ENCODE measurements at regions not wholly inside any gene's neighbourhood (a gene's known extent, or its start where the extent isn't known, plus 50 kb on each side); places are given as distances from the start of the nearest gene placed in this dataset.

DNA sequence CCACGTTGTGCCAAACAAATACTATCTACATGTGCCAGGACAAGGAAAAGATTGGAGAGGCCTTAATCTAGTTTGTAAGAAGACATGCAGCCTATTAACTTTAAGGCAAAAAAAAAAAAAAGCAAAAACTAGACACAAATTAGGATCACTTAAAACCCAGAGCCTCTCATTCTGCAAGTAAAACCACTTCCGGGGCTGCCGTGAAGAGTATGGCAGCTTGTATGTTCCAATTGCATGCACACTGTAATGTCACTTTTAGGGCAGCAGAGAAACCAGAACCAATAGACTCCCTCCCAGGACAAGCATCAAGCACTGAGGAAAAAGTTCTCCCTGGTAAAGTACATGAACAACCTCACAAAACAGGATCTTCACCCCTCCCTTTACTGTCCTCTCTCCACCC, 70.6 kb downstream of the RSL24D1 start:
- in situ Hi-C loops (cut with HindIII; ENCODE audit: low sequenced_read_pairs) = no loop called here
- TF ChIP-seq, protein P1, sequence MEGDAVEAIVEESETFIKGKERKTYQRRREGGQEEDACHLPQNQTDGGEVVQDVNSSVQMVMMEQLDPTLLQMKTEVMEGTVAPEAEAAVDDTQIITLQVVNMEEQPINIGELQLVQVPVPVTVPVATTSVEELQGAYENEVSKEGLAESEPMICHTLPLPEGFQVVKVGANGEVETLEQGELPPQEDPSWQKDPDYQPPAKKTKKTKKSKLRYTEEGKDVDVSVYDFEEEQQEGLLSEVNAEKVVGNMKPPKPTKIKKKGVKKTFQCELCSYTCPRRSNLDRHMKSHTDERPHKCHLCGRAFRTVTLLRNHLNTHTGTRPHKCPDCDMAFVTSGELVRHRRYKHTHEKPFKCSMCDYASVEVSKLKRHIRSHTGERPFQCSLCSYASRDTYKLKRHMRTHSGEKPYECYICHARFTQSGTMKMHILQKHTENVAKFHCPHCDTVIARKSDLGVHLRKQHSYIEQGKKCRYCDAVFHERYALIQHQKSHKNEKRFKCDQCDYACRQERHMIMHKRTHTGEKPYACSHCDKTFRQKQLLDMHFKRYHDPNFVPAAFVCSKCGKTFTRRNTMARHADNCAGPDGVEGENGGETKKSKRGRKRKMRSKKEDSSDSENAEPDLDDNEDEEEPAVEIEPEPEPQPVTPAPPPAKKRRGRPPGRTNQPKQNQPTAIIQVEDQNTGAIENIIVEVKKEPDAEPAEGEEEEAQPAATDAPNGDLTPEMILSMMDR (IDR thresholded peaks at IDR 0.05; ENCODE audit: low read depth, low read length) = no peak
- no peak for DNase-seq (ENCODE audit: low read depth, low spot score)
- no peak overlapping the region for H3K4me3 ChIP-seq (ENCODE audit: low read depth, low read length)

DNA sequence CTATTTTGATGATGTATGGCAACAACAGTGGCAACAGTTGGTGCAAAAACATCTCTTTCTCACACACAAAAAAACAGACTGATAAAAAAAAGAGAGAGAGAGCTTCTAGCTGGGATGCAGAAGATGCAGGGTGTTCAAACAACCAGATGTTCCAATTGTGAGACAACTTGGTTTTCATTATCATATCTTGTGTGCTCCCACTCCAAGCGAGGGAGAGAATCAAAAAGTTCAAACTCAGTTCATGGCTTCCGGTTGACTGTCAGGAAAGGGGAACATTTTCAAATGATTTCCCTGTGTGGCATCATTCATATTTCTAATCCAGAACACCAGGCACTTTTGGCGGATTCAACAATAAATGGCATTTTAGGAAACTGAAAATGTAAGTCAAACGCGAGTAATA, 72.1 kb downstream of the RSL24D1 start:
- H3K4me3 ChIP-seq (ENCODE audit: low read depth, low read length) = no peak overlapping the region
- in situ Hi-C loops (cut with HindIII; ENCODE audit: low sequenced_read_pairs) = no loop called here
- no peak for DNase-seq (ENCODE audit: low read depth, low spot score)
- TF ChIP-seq, protein P1 (IDR thresholded peaks at IDR 0.05; ENCODE audit: low read depth, low read length) = no peak

DNA sequence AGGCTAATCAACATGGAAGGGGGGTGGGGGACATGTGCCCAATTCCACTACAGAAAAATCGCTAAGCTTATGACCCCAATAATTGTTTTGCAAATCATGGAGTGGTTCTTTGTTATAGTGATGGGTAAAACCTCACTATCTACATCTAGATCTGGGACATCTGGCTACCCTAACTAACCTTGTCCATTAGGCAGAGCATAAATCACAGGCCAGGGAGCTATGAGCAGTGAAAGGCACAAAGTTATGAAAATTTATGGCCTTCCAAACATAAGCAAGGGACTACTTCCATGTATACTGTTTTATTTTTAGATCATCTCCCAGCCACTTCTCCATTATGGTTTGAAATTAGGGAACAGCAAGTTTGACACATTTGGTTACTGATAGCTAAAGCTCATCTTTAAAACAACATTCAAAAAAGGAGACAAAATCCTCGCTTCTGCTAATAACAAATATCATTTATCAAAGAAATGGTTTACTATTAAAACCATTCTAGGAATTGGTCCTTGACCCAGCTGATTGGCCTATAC, 78.3 kb downstream of the RSL24D1 start:
- H3K4me3 ChIP-seq (ENCODE audit: low read depth, low read length) = no peak overlapping the region
- in situ Hi-C loops (cut with HindIII; ENCODE audit: low sequenced_read_pairs) = no loop called here
- no peak for DNase-seq (ENCODE audit: low read depth, low spot score)
- TF ChIP-seq, protein P1 (IDR thresholded peaks at IDR 0.05; ENCODE audit: low read depth, low read length) = no peak

DNA sequence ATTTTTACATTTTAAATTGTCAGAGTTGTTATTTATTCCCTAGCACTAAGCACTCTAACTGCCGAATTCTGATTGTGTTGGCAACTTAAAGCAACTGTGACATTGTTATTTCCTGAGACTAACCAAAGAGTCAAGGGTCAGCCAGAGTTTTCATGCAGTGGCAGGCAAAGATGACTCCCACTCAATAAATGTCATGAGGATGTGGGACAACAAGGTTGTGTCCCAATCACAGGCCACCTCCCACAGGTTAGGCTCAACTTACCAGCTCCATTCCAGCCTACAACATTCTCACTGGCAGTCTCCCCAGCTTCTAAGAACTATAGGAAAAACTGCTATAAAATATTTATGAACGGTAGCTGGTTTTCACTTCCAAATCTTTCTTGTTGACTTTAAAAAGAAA, 80.1 kb downstream of the RSL24D1 start:
- DNase-seq (ENCODE audit: low read depth, low spot score) = no peak
- H3K4me3 ChIP-seq (ENCODE audit: low read depth, low read length) = no peak overlapping the region
- in situ Hi-C loops (cut with HindIII; ENCODE audit: low sequenced_read_pairs) = no loop called here
- TF ChIP-seq, protein P1 (IDR thresholded peaks at IDR 0.05; ENCODE audit: low read depth, low read length) = no peak

DNA sequence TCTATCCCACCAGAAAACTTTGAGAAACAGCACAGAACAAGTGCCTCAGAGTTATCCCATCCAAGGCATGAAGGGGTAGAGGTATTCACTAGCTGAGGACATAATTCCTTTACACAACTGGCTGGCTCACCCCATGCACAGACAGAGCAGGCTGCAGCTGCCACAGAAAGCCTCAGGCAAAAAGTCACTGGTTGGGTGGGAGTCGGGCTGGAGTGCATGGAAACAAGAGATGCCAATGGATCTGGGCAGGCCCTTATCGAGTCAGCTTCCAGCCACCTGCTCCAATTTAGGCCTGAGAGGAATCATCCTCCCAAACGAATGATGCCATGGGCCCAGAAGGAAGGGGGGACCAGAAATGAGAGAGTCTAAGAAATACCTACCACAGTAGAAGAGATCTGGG, 83.0 kb downstream of the RSL24D1 start:
- TF ChIP-seq, protein P1 (IDR thresholded peaks at IDR 0.05; ENCODE audit: low read depth, low read length) = no peak
- in situ Hi-C loops (cut with HindIII; ENCODE audit: low sequenced_read_pairs) = no loop called here
- DNase-seq (ENCODE audit: low read depth, low spot score) = no peak
- H3K4me3 ChIP-seq (ENCODE audit: low read depth, low read length) = no peak overlapping the region

DNA sequence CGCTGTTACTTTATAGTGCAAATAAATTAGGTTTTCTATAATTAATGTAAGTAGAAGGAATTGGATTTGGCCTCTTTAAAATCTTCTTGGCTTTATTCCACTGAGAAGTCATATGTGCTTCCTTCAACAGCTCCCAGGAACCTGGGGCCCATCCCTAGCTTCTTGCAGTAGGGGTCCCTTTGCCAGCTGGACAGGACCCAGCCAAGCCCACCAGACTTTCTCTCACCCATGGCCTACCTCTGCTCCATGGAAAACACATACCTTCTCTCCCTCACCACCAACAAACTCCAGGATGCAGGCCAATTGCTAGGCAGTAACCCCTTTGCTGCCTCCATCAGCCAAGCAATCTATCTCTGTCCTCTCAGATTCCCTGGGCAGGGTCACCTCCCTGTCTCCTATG, 84.0 kb downstream of the RSL24D1 start:
- in situ Hi-C loops (cut with HindIII; ENCODE audit: low sequenced_read_pairs) = no loop called here
- no peak for DNase-seq (ENCODE audit: low read depth, low spot score)
- no peak overlapping the region for H3K4me3 ChIP-seq (ENCODE audit: low read depth, low read length)
- TF ChIP-seq, protein P1 (IDR thresholded peaks at IDR 0.05; ENCODE audit: low read depth, low read length) = no peak

DNA sequence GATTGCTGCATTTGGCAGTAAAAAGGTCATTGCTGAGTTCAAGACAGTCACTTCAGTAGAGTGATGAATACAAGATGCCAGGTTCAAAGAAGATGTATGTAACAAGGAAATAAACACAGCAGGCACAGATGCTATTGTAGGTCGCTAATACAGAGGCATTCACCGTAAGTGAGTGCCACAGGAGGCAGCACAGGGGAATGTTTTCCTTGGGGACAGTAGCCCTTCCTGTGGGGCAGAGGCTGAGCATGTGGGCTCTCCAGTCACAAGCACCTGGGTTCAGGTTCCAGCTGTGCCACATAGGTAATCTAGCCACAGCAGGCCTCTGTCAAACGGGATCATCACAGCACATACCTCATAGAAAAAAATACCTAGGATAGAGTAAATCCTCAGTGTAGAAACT, 86.3 kb downstream of the RSL24D1 start:
- DNase-seq (ENCODE audit: low read depth, low spot score) = no peak
- no peak overlapping the region for H3K4me3 ChIP-seq (ENCODE audit: low read depth, low read length)
- in situ Hi-C loops (cut with HindIII; ENCODE audit: low sequenced_read_pairs) = no loop called here
- TF ChIP-seq, protein P1 (IDR thresholded peaks at IDR 0.05; ENCODE audit: low read depth, low read length) = no peak
